GM10847 (cell line): ENCODE measurements at regions not wholly inside any gene's neighbourhood (a gene's known extent, or its start where the extent isn't known, plus 50 kb on each side); places are given as distances from the start of the nearest gene placed in this dataset.

Experiments used
- POLR2A ChIP-seq: IDR thresholded peaks from 2 replicates; pipeline ENCODE4 v1.6.1; 2011; ENCODE audit not compliant: insufficient read length; ENCODE audit errors: extremely low read depth

- TF ChIP-seq POLR2A, result no peak
Observed at GRCh38 chr16:31702796-31703195, 170.8 kb upstream of the ZNF267 start.

- TF ChIP-seq POLR2A, result no peak
Observed at GRCh38 chr16:31703526-31704128, 170.0 kb upstream of the ZNF267 start.

- no peak for TF ChIP-seq POLR2A
Observed at GRCh38 chr16:31704138-31704537, 169.5 kb upstream of the ZNF267 start.

- no peak for TF ChIP-seq POLR2A
Observed at GRCh38 chr16:31705371-31705770, 168.2 kb upstream of the ZNF267 start.

- no peak for TF ChIP-seq POLR2A
Observed at GRCh38 chr16:31706318-31706717, 167.3 kb upstream of the ZNF267 start.

GRCh38 chr16:31706925-31707324, 166.7 kb upstream of the ZNF267 start:
- TF ChIP-seq POLR2A, result no peak

- no peak for TF ChIP-seq POLR2A
Observed at GRCh38 chr16:31707743-31708335, 165.8 kb upstream of the ZNF267 start.

DNA sequence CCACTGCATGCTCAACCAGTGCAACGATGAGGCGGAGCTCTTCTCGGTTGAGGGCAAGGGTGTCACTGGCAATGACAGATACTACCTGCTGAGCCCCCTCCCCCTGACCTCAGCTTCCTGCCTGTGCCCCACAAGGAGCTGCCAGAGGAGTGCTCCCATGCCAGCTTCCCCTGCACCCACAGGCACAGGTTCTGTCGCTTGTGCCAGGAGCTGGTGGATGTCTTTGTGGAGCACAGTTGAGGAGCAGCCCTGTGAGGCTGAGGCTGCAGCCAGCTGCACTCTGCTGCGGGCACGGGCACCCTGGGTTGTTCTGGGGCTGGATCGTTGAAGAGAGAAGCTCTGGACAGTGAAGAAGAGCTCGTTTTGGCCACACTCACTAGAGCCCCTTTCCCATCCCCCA, 165.3 kb upstream of the ZNF267 start:
- no peak for TF ChIP-seq POLR2A

DNA sequence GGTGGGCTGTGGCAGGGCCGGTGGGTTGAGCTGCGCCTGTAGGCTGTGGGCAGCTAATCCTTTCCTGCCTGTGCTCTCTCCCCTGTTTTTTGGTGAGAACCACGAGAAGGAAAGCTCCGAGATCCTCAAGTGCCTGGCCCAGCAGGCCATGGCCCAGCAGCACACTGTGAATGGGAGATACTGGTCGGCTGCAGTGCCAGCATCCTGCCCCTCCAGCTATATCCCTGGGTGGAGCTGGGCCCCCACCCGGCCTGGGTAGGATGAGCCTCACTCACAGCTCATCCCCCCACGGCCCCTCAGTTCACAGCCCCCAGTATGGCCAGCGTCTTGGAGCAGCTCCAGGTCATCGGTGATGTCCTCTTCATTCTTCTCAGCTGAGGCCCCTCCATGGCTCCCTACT, 164.4 kb upstream of the ZNF267 start:
- TF ChIP-seq POLR2A, result no peak

GRCh38 chr16:31710134-31710533, 163.5 kb upstream of the ZNF267 start:
- no peak for TF ChIP-seq POLR2A

DNA sequence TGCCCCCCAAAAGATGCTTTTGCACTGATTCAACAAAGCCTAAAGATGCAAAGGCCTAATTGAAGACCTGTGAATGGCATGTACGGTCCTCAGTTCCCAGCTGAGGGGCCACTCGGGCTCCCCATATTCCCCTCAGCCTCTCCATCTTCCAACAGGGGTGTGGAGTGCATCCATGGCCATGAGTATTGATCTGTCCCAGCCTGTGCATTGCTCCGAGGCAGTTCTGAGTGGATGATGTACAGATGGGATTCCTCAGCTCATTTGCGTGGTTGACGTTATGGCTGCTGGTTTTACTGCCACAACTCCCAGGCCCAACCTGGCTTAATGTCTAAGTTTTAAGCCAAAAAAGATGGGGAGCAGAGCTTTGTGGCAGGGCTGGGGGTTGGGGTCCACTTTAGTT, 162.7 kb upstream of the ZNF267 start:
- TF ChIP-seq POLR2A, result no peak

- no peak for TF ChIP-seq POLR2A
Observed at GRCh38 chr16:31711344-31711845, 162.2 kb upstream of the ZNF267 start.

DNA sequence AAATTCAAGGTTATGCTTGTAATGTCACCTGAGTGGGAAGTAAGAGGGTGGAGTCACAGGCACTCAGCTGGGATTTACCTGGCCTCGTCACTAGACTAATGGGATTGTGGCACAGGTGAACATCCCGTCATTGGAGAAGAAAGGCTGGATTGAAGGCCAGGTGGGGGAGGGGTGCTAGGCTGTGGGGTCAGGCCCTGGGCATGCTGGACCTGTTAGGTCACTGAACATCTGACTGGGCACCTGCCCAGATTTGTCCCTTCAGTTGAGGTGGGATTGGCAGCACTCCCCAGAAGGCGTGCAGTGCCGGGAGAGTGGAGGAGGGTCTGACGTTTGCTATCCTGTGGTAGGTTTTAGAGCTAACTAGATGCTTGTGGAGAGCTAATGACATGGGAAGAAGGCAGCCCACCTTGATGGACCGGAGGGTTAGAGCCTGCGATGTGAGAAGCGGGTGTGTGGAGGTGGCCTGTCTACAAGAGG, 161.5 kb upstream of the ZNF267 start:
- TF ChIP-seq POLR2A, result no peak

DNA sequence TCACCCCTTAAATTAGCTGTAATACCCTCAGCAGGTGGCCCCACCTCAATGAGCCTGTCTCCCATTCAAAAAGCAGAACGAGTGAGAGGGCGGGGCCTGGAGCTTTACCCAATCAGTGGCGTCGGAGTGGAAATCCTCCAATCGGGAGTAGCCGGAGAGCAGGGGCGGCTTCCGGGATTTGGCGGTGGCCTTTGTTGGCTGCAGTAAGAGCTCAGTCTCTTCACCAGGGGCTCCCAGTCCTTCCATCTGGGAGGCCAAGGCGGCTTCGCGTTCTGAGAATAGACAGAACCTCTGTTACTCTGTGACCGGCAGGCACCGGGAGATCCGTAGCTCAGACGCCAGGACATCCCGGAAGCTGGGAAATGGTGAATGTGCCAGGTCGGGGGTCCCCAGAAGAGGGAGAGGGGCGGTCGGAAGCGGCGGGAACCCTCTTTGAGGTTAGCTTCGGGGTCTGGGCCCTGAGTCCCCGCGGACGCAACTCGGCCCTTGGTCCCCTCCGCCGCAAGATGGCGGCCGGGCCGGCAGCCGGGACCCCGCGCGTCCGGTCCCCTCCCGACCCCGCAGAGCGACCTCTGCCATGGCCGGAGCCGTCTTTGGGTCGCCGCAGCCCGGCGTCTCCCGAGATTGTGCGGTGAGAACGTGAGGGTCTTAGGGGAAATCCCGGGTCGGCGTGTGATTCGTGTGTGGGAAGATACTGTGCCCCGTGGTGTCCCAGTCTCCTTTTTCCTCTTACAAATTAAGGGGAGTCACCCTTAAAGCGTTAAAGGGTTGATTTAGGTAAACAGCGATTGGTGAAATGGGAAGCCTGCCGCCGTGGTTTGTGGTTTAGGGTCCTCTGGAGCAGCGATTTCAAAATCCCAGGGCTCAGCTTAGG, 160.3 kb upstream of the ZNF267 start:
- peak; percentile 95 for TF ChIP-seq POLR2A

DNA sequence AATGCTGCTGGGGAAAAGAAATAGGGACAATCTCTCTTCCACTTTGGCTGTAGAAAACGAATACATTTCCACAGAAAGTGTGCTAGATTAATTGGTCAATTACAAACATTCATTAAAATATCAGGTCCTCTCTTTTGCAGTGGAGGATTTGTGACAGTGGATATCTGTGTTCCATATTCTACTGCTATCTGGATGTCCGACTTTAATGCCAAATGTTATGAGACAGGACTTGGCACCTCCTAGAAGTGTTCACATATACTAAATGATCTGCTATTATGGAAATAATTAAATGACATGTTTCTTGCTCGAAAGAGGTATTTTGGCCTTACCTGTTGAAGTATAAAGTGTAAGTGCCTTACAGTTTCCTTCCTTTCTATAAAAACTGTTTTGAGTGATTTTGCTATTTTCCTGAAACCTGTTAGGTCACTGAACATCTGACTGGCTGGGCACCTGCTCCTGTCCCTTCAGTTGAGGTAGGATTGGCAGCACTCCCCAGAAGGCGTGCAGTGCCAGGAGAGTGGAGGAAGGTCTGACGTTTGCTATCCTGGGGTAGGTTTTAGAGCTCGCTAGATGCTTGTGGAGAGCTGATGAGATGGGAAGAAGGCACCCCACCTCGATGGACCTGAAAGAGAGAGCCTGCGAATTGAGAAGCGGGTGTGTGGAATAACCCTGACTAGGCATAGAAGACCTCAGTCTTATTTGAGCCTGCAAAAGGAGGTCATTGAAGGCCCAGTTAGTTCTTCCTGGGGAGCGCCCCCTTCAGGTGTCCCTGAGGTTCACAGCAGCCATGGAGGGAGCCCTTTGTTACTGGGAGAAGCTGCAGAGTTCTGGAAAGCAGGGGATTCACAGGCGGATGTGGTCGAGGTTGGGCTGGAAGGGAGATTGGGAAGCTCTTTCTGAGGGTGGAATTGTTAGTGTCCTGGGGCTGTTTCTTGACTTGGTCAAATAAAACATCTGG, 159.4 kb upstream of the ZNF267 start:
- TF ChIP-seq POLR2A, result no peak
